Neural progenitor cell (in vitro differentiated cells): ENCODE measurements at regions not wholly inside any gene's neighbourhood (a gene's known extent, or its start where the extent isn't known, plus 50 kb on each side); places are given as distances from the start of the nearest gene placed in this dataset.

ENCODE experiments used
- CTCF ChIP-seq: fragments of 200-600 bp; sonication (generic); IDR thresholded peaks from 2 replicates; pipeline ENCODE4 v1.5.1; 2017; ENCODE audit warnings: antibody characterized with exemption, mild to moderate bottlenecking
- EZH2 ChIP-seq: fragments of 200-600 bp; sonication (generic); IDR thresholded peaks from 2 replicates; pipeline ENCODE4 v1.6.1; 2017; ENCODE audit warnings: antibody characterized with exemption, mild to moderate bottlenecking, moderate library complexity
- EZH2phosphoT487 ChIP-seq: fragments of 200-600 bp; sonication (generic); IDR thresholded peaks from 2 replicates; pipeline ENCODE4 v1.6.1; 2017; ENCODE audit warnings: antibody characterized with exemption

GRCh38 chr3:145698749-145699148, 462.2 kb downstream of the PLOD2 start:
- no peak for TF ChIP-seq CTCF
- no peak for TF ChIP-seq EZH2phosphoT487
- no peak for TF ChIP-seq EZH2
